ENCODE measurements at regions not wholly inside any gene's neighbourhood (a gene's known extent, or its start where the extent isn't known, plus 50 kb on each side); places are given as distances from the start of the nearest gene placed in this dataset.
A peak's percentile ranks its signal among the peaks of the same experiment; 100 is the strongest.

DNA sequence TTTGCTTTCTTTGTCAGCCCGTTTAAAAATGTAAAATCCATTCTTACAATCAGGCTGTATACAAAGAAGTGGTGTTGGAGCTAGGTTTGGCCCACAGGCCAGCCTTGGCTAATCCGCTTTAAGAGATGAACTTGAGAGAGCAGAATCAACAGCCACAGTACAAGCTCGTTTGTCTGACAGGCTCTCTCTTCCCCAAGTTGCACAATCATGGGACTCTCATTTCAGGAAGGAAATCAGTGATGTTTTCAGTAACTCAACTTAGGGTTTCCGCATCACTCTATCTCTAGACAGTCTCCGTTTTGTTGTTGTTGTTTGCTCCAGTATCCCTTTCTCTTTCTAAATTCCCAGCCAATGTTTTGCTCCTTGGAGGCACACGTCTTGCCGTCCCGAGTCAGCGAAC is 582.0 kb upstream of the MKI67 start:
- no peak for ATAC-seq
- ChIA-PET POLR2A (interaction anchor here (1.6 kb wide), 1 partner anchor 11 kb away, joined by 3 read pairs; no protein-coding TSS in a partner anchor), CTCF (ENCODE audit: low intra/inter-chr PET ratio) (no interaction called here)
- Histone ChIP-seq H3K4me2 (ENCODE audit: insufficient read depth, low read length) (no peak overlapping the region), H3K9ac (ENCODE audit: insufficient read depth in 1 of 2, low read depth in 2 of 2, low read length in 2 of 2) (no peak overlapping the region), H3K4me3 (no peak overlapping the region), H3K4me1 (replicated peaks in 1 of 2; ENCODE audit: control insufficient read depth in 2 of 2, insufficient read depth in 2 of 2, low read length in 2 of 2) (no peaks in the 10 kb centered on the region; a peak in 1 of 5 replicates), H4K20me1 (replicated peaks; ENCODE audit: control insufficient read depth, insufficient read depth, low read length) (no peaks in the 10 kb centered on the region), H3K27me3 (ENCODE audit: control insufficient read depth in 2 of 2, insufficient read depth in 2 of 2, low read length in 2 of 2) (peaks cover 3 to 11% of the 10 kb centered on the region in 2 experiments; a peak in 3 of 5 replicates), H3K27ac (ENCODE audit: extremely low read depth, low read depth, low read length) (no peak overlapping the region), H3K9me3 (replicated peaks; ENCODE audit: control insufficient read depth, insufficient read depth, low read depth, low read length) (no peaks in the 10 kb centered on the region), H3K9me1 (ENCODE audit: control insufficient read depth, insufficient read depth, low read length) (no peaks in the 10 kb centered on the region), H2AFZ (ENCODE audit: low read depth, low read length) (peak overlapping the region; percentile 68), H3K79me2 (ENCODE audit: control insufficient read depth, insufficient read depth, low read length) (no peaks in the 10 kb centered on the region), H3K36me3 (ENCODE audit: control insufficient read depth, insufficient read depth, low read length) (no peaks in the 10 kb centered on the region)
- TF ChIP-seq PHB2 (IDR thresholded peaks at IDR 0.05; ENCODE audit: low read depth) (no peak), KHSRP (IDR thresholded peaks at IDR 0.05) (no peak), CEBPB (tag; IDR thresholded peaks at IDR 0.05) (peak; percentile 50), WHSC1 (IDR thresholded peaks at IDR 0.05; ENCODE audit: low read length) (no peak)
- TF ChIP-seq, protein P1, sequence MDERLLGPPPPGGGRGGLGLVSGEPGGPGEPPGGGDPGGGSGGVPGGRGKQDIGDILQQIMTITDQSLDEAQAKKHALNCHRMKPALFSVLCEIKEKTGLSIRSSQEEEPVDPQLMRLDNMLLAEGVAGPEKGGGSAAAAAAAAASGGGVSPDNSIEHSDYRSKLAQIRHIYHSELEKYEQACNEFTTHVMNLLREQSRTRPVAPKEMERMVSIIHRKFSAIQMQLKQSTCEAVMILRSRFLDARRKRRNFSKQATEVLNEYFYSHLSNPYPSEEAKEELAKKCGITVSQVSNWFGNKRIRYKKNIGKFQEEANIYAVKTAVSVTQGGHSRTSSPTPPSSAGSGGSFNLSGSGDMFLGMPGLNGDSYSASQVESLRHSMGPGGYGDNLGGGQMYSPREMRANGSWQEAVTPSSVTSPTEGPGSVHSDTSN (CRISPR knock-in tag; IDR thresholded peaks at IDR 0.05; ENCODE audit: low read depth) = no peak
- TF ChIP-seq, protein P1 (tag; conservative IDR thresholded peaks at IDR 0.05; ENCODE audit: low read depth) = no peak
- WGBS (ENCODE audit: insufficient coverage, low coverage, missing lambda C conversion rate) = 25% methylated on average over 7 of the region's 9 CpGs
- in situ Hi-C loops (cut with MboI) = no loop called here
- no peak for DNase-seq (ENCODE audit: extremely low read depth in 1 of 4, low spot score in 3 of 4)
- intact Hi-C loops (cut with micrococcal nuclease) = no loop called here
- FAIRE-seq = no peak
- BruUV-seq (replicated peaks) = no TSS peak

Data from K562 (cell line).